WERI-Rb-1 (cell line): ENCODE measurements at regions not wholly inside any gene's neighbourhood (a gene's known extent, or its start where the extent isn't known, plus 50 kb on each side); places are given as distances from the start of the nearest gene placed in this dataset.

Experiments
- DNase-seq: peaks from one replicate; pipeline ENCODE4 v3.0.0-alpha.2; 2020
- H3K27ac ChIP-seq: fragments of 250-450 bp; sonication (Bioruptor Pico); 2 replicates; pipeline ENCODE4 v1.5.1; 2020; ENCODE audit warnings: mild to moderate bottlenecking, moderate library complexity
- H3K27me3 ChIP-seq: fragments of 250-450 bp; sonication (Bioruptor Pico); 2 replicates; pipeline ENCODE4 v1.5.1; 2021; ENCODE audit warnings: mild to moderate bottlenecking, low read depth, moderate library complexity; ENCODE audit not compliant: insufficient read depth, severe bottlenecking
- H3K36me3 ChIP-seq: fragments of 250-450 bp; sonication (Bioruptor Pico); 2 replicates; pipeline ENCODE4 v1.5.1; 2020; ENCODE audit warnings: mild to moderate bottlenecking, moderate library complexity
- H3K4me3 ChIP-seq: 2 replicates; pipeline ENCODE4 v1.5.1; 2011; ENCODE audit warnings: low read depth, mild to moderate bottlenecking, control low read depth, low read length
- H3K9me3 ChIP-seq: fragments of 250-450 bp; sonication (Bioruptor Pico); 2 replicates; pipeline ENCODE4 v1.5.1; 2021; ENCODE audit warnings: mild to moderate bottlenecking, moderate library complexity; ENCODE audit not compliant: severe bottlenecking
- CTCF ChIP-seq: IDR thresholded peaks from 2 replicates; pipeline ENCODE4 v1.5.1; 2011; ENCODE audit warnings: low read depth, mild to moderate bottlenecking, control low read depth, inconsistent platforms, low read length

DNA sequence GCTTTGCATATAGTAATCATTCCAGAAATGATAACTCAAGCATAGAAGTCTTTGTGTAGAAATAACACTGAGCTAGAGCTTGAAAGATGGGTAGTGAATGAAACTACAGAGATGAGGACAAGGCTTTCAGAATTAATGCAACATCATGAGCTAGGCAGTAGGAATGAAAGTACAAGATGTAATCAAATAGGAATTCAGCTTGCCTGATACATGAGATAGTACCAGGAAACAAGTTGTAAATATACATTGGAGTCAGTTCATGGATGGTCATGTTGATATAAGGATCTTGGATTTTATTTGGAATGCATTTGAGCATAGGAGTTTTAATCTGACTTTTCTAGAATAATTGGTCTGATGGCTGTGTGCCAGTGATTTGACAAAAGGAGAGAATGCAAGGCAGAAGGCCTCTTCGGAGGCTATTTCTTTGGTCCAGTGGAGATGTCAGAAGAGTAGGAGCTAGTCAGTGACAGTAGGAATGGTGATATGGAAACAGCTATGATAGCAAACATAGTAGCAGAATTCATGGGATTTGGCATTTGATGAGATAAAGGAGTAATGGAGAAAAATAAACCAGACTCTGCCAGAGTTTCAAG, 206.4 kb upstream of the PACRGL start:
- Histone ChIP-seq H3K36me3 (no peaks in the 10 kb centered on the region), H3K4me3 (no peak overlapping the region), H3K27me3 (no peaks in the 10 kb centered on the region), H3K27ac (no peak overlapping the region), H3K9me3 (no peaks in the 10 kb centered on the region)
- no peak for DNase-seq
- no peak for TF ChIP-seq CTCF

GRCh38 chr4:20496068-20496467, 204.2 kb upstream of the PACRGL start:
- Histone ChIP-seq H3K4me3 (no peak overlapping the region), H3K27ac (no peak overlapping the region), H3K36me3 (no peaks in the 10 kb centered on the region), H3K27me3 (no peaks in the 10 kb centered on the region), H3K9me3 (no peaks in the 10 kb centered on the region)
- no peak for TF ChIP-seq CTCF
- no peak for DNase-seq

DNA sequence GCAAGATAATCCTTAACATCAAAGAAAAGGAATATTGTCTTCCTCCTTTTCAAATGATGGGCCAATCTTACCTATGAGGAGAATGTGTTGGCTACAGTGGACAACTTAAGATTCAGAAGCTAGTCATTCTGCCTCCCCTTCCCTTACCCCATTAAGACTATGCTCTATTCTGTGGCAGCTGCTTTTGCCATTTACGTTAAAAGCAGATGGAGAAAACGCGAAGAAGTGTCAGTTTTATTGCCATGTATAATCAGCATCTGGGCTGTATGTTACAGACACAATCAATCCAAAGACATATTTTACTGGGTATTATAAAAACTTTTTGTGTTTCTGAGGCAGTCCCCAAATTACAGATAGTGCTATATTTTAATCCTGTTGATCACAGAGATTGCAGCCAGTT, 196.1 kb upstream of the PACRGL start:
- H3K27ac ChIP-seq = no peak overlapping the region
- DNase-seq = no peak
- H3K9me3 ChIP-seq = no peaks in the 10 kb centered on the region
- no peaks in the 10 kb centered on the region for H3K36me3 ChIP-seq
- no peak overlapping the region for H3K4me3 ChIP-seq
- no peaks in the 10 kb centered on the region for H3K27me3 ChIP-seq
- TF ChIP-seq CTCF = no peak

GRCh38 chr4:20505927-20506326, 194.3 kb upstream of the PACRGL start:
- no peak for DNase-seq
- no peak for TF ChIP-seq CTCF
- Histone ChIP-seq H3K27me3 (no peaks in the 10 kb centered on the region), H3K9me3 (no peaks in the 10 kb centered on the region), H3K36me3 (no peaks in the 10 kb centered on the region), H3K27ac (no peak overlapping the region), H3K4me3 (no peak overlapping the region)

DNA sequence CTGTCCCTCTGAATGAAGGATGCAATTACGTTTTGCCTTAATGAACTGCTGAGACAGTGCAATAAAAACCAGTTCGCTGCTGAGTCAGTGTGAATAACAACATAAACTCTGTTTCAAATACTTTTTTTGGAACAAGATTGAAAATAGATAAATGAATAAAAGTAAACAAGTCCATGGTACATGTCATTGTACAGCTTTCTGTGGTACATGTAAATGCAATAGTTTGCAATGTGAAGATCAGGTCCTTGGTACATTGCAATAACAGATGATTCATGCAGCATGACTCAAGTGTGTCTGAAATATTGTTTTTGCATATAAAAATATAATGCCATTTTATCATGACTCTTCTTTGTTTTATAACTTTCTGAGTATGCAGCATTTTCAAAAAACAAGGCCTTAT, 193.4 kb upstream of the PACRGL start:
- no peaks in the 10 kb centered on the region for H3K36me3 ChIP-seq
- no peak for TF ChIP-seq CTCF
- no peak overlapping the region for H3K27ac ChIP-seq
- no peak overlapping the region for H3K4me3 ChIP-seq
- no peaks in the 10 kb centered on the region for H3K9me3 ChIP-seq
- DNase-seq = no peak
- H3K27me3 ChIP-seq = no peaks in the 10 kb centered on the region

GRCh38 chr4:20509315-20509714, 190.9 kb upstream of the PACRGL start:
- Histone ChIP-seq H3K9me3 (no peaks in the 10 kb centered on the region), H3K36me3 (no peaks in the 10 kb centered on the region), H3K27ac (no peak overlapping the region), H3K27me3 (no peaks in the 10 kb centered on the region), H3K4me3 (no peak overlapping the region)
- no peak for DNase-seq
- TF ChIP-seq CTCF = no peak
